ENCODE measurements at regions not wholly inside any gene's neighbourhood (a gene's known extent, or its start where the extent isn't known, plus 50 kb on each side); places are given as distances from the start of the nearest gene placed in this dataset.

DNA sequence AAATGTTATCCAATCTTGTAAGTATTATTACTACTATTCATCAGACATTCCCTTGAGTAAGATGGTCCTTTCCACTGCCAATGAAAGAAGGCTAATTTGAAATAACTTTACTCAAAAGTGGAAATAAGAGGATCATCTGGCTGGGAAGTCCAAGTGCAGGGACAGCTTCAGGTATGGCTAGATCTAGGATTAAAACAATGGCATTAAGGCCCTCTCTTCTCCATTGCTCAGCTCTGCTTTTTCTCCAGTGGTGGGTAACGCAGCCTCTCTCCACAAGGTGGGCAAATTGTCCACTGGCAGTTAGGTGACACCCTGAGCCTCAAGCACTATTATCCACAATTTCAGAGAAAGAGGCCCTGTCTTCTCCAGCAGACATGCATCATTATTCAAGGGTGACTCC, 66.7 kb upstream of the PGM2 start:
- no peak overlapping the region for H3K4me3 ChIP-seq (replicated peaks in 1 of 3)
- no peaks in the 10 kb centered on the region for H3K9me3 ChIP-seq
- no peak for DNase-seq
- no peaks in the 10 kb centered on the region for H3K27me3 ChIP-seq
- 64 to 100% methylated on average over 1 of the region's 1 CpG for WGBS, 2 donors
- intact Hi-C loops (cut with DNase I) = no loop called here
- H3K4me1 ChIP-seq = peaks cover 0 to 2% of the 10 kb centered on the region in 2 donors
- no peak overlapping the region for H3K27ac ChIP-seq
- no peaks in the 10 kb centered on the region for H3K36me3 ChIP-seq
- TF ChIP-seq POLR2A (IDR thresholded peaks at IDR 0.05) = no peak
- TF ChIP-seq, protein P1, sequence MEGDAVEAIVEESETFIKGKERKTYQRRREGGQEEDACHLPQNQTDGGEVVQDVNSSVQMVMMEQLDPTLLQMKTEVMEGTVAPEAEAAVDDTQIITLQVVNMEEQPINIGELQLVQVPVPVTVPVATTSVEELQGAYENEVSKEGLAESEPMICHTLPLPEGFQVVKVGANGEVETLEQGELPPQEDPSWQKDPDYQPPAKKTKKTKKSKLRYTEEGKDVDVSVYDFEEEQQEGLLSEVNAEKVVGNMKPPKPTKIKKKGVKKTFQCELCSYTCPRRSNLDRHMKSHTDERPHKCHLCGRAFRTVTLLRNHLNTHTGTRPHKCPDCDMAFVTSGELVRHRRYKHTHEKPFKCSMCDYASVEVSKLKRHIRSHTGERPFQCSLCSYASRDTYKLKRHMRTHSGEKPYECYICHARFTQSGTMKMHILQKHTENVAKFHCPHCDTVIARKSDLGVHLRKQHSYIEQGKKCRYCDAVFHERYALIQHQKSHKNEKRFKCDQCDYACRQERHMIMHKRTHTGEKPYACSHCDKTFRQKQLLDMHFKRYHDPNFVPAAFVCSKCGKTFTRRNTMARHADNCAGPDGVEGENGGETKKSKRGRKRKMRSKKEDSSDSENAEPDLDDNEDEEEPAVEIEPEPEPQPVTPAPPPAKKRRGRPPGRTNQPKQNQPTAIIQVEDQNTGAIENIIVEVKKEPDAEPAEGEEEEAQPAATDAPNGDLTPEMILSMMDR (IDR thresholded peaks at IDR 0.05) = no peak

- H3K9me3 ChIP-seq = no peaks in the 10 kb centered on the region
- no peak overlapping the region for H3K27ac ChIP-seq
- no peak for DNase-seq
- H3K36me3 ChIP-seq = no peaks in the 10 kb centered on the region
- WGBS, 2 donors = 31 to 63% methylated on average over 1 of the region's 1 CpG
- TF ChIP-seq, protein P1 (IDR thresholded peaks at IDR 0.05) = no peak
- no peak for TF ChIP-seq POLR2A (IDR thresholded peaks at IDR 0.05)
- H3K4me1 ChIP-seq = peaks cover 0 to 2% of the 10 kb centered on the region in 2 donors
- intact Hi-C loops (cut with DNase I) = no loop called here
- no peak overlapping the region for H3K4me3 ChIP-seq (replicated peaks in 1 of 3)
- no peaks in the 10 kb centered on the region for H3K27me3 ChIP-seq
These were observed 68.3 kb upstream of the PGM2 start for GRCh38 chr4:37758226-37758625.

DNA sequence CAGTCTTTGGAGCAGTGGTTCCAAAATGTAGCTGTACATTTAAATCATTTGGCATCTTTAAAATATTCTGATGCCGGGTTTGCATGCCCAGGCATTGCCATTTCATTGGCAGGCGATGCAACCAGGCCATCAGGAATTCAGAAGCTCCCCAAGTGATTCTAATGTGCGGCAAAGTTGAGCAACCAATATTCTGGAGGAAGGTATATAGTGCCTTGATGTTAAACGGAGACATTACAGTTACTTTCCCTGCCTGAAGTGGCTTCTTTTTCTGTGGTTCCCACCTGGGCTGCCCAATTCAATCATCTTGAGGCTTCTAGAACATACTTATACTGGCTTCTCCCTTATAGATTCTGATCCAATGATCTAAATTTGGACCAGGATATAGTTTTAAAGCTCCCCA, 68.7 kb upstream of the PGM2 start:
- Histone ChIP-seq H3K27me3 (no peaks in the 10 kb centered on the region), H3K4me1 (peaks cover 0 to 2% of the 10 kb centered on the region in 2 donors), H3K36me3 (no peaks in the 10 kb centered on the region), H3K9me3 (no peaks in the 10 kb centered on the region), H3K27ac (no peak overlapping the region), H3K4me3 (replicated peaks in 1 of 3) (no peak overlapping the region)
- no peak for DNase-seq
- intact Hi-C loops (cut with DNase I) = no loop called here
- WGBS, 2 donors = 45 to 70% methylated on average over 4 of the region's 4 CpGs
- no peak for TF ChIP-seq POLR2A (IDR thresholded peaks at IDR 0.05)
- TF ChIP-seq, protein P1 (IDR thresholded peaks at IDR 0.05) = no peak

DNA sequence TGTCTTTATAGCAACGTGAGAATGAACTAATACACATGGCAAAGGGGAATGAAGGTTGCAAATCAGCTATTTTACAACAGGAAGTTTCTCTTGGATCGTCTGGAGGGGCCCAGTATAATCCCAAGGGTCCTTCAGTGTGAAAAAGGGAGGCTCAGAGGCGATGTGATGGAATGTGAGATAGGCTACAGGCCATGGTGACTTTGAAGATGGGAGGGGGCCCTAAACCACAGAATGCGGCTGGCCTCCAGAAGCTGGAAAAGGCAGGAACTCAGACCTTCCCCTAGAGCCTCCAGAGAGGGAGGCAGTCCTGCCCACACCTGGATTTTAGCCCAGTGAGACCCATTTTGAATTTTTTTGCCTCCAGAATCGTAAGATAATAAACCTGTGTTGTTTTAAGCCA, 69.4 kb upstream of the PGM2 start:
- Histone ChIP-seq H3K36me3 (no peaks in the 10 kb centered on the region), H3K9me3 (no peaks in the 10 kb centered on the region), H3K27me3 (no peaks in the 10 kb centered on the region), H3K27ac (no peak overlapping the region), H3K4me3 (replicated peaks in 1 of 3) (no peak overlapping the region), H3K4me1 (peaks cover 0 to 2% of the 10 kb centered on the region in 2 donors)
- no peak for TF ChIP-seq POLR2A (IDR thresholded peaks at IDR 0.05)
- TF ChIP-seq, protein P1 (IDR thresholded peaks at IDR 0.05) = no peak
- DNase-seq = no peak
- 60 to 67% methylated on average over 5 of the region's 5 CpGs for WGBS, 2 donors
- intact Hi-C loops (cut with DNase I) = no loop called here

- intact Hi-C loops (cut with DNase I) = no loop called here
These were observed 68.4 kb upstream of the RELL1 start for GRCh38 chr4:37754410-37755185.

More at GRCh38 chr4:37754410-37755185, 68.4 kb upstream of the RELL1 start:
- H3K27ac ChIP-seq = no peak overlapping the region
- TF ChIP-seq, protein P1 (IDR thresholded peaks at IDR 0.05) = no peak
- TF ChIP-seq POLR2A (IDR thresholded peaks at IDR 0.05) = no peak
- H3K4me3 ChIP-seq (replicated peaks in 1 of 3) = no peak overlapping the region
- H3K27me3 ChIP-seq = no peaks in the 10 kb centered on the region
- no peaks in the 10 kb centered on the region for H3K9me3 ChIP-seq
- 57 to 68% methylated on average over 6 of the region's 6 CpGs for WGBS, 2 donors
- no peak for DNase-seq
- peaks cover 0 to 2% of the 10 kb centered on the region in 2 donors for H3K4me1 ChIP-seq
- no peaks in the 10 kb centered on the region for H3K36me3 ChIP-seq
